Hematopoietic multipotent progenitor cell treated with erythropoietin and hydrocortisone succinate and interleukin-3 and kit ligand, for 17 days (in vitro differentiated cells): ENCODE measurements at regions not wholly inside any gene's neighbourhood (a gene's known extent, or its start where the extent isn't known, plus 50 kb on each side); places are given as distances from the start of the nearest gene placed in this dataset.

ENCODE experiments used
- DNase-seq: peaks from one replicate; pipeline ENCODE4 v3.0.0-alpha.2; 2015; ENCODE audit warnings: low spot score

GRCh38 chr6:108734271-108734922 lies 113.8 kb upstream of the ARMC2 start:
- no peak for DNase-seq

GRCh38 chr6:108735310-108736001 lies 112.8 kb upstream of the ARMC2 start:
- no peak for DNase-seq

GRCh38 chr6:108736002-108736361 lies 112.2 kb upstream of the ARMC2 start:
- DNase-seq, result peak; percentile 33

DNA sequence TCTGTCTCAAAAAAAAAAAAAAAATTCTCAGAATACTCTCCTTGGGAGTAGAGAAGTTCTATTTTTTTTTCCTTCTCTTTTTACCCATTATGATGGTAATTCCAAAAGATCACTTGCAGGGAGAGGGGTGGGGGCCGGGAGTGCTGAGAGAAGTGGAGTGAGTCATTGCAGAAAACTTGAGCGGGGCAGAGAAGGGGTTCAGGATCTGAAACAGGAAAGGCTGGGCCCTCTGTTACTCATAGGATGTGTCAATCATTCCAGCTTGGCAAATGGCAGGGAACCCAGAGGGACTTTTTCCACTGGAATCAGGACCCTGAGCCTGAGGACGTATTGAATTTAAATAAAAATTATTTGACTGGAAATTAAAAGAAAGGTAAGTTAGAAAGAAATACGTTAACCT lies 111.4 kb upstream of the ARMC2 start:
- no peak for DNase-seq

GRCh38 chr6:108737594-108738546 lies 110.4 kb upstream of the ARMC2 start:
- DNase-seq, result peak; percentile 34

DNA sequence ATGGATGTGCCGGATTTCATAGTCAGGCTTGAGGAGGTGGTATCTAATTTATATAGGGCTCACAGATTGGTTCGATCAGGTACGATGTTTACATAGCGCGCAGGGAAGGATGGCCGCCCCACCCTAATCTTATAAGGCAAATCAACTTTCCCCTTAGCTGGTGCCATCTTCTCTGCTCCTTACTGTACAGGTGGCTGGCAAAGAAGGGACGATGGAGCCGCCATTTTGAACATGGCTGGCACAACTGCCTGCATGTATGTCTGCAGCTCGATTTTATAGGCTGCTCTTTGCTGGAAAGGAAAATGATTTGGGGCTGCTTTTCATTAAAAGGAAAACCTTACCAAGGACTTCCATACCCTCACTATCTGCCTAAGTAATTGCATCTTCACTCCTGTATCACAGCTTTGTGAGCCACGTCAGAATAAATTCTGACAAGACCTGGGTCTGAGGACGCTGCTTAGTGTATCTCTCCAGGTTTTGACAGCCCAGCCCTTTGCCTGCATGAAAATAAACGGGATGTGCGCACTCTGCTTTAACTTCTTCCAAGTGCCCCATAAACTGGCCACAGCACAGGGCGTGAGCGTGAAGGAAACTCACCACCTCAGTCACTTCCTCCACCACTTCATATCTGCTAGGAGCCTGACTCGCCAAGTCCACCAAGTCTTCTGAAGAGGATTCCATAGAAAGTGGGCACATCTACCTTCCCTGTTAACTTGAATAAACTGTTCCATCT lies 109.4 kb upstream of the ARMC2 start:
- DNase-seq, result no peak

DNA sequence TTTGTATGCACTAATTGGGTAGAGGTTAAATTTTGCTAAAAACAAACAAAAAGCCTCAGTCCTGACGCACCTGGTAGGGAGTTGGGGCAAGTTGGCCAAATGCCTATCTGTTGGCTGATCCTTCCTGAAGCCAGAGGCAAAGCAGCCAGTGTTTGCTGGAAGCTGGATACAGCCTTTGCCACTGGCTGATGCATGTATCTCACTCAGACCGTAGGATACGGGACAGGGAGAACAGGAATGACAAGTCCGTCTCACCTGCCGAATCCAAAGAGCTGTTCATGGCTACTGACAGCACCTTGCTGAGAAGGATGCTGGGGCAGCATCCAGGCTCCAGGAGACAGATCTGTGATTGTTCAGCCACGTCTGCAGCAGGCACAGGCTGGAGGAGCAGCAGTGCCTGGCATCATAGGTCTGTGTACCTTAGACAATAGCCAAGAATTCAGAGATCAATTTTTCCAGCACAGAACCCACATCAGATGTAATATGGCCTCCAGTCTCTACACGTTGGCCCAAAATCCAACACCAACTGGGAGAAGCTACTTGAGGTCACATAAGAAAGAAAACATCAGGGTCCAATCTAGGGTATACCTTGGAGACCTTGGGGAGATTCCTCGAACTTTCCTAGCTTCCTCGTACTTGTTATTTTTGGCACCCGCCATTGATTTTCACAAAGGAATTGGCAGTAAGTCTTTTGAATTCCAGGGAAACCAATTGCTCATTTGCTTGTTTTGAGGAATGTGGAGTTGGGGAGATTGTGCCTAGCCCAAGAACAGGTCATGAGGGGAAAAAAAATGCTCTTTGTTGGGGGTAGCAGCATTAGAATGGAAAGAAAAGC lies 108.5 kb upstream of the ARMC2 start:
- no peak for DNase-seq

DNA sequence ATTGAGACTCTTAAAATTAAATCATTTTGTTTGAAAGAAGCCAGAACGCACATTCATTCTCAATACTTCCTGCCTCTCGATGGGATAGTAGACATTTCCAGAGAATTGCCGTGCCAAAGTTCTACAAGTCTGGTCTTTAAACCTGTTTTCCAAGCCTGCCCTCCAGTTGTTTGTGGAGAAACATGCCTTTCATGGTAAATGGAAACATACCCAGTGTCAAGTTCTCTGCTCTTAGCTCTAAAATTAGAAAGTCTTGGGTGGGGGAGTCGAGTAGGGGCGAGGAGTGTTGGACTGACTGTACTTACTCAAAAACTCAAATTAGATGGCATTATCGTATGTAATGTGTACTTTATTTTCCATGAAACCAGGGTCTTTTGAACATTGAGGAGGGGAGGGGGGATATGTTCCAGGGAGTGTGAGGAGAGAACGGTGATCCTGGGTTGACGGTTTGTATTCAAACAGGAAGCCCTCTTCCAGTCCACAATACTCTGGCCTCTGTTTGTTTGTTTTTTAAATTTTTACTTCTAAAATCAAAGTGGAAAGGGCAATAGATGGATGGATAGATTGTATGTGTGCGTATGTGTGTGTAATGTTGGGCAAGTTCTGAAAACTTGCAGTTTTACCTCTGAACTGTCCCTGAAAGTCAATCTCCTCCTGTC lies 106.8 kb upstream of the ARMC2 start:
- no peak for DNase-seq

DNA sequence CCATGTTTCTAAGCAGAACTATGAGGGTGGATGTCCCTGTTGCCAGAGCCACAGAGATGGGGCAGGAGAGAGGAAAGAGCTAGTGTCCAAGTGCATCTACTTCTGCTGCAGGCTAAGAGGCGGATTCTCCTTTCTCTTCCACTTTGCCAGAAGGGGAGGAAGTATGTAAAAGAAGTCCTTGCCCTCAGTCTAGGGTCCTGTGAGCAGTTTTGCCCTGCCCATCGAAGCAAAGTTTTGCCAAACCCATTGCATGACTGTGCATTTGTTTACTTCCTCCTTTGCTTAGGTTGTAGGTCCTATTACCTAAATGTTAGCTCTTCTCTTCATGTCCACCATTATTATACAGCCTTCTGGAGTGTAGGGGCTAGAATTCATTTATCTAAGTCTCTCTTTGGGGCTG lies 106.2 kb upstream of the ARMC2 start:
- peak; percentile 13 for DNase-seq

GRCh38 chr6:108744244-108744972 lies 103.8 kb upstream of the ARMC2 start:
- DNase-seq, result no peak

- no peak for DNase-seq
These were observed 103.2 kb upstream of the ARMC2 start for GRCh38 chr6:108744996-108745395.

DNA sequence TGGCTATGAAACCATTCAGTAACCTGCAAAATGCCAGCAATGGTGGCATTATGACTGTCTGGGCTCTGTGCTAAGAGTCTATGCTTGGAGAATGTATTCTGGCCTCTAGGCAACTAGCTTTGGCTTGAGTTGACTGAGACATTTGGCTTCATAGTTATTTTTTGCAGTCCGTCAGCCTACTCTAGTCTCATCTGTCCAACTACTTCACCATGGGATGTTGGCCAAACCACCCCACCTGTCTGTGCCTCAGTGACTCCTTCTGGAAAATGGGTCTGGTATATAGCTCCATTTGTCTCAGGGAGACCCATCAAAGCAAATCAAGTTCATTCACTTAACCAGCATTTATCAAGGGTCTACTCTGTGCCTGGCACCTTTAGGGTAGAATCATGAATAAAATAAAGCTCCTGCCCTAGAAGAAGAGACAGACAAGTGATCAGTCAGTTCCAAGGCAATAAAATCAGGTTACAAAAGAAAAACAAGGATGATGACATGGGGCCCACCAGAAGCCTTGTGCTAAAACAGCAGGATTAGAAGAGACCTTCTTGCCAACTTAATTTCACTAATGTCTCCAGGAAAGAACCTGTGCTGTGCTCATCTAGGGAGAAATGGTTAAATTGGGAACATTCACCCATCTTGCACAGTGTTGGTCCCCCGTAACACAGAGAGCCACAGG lies 102.4 kb upstream of the ARMC2 start:
- no peak for DNase-seq

DNA sequence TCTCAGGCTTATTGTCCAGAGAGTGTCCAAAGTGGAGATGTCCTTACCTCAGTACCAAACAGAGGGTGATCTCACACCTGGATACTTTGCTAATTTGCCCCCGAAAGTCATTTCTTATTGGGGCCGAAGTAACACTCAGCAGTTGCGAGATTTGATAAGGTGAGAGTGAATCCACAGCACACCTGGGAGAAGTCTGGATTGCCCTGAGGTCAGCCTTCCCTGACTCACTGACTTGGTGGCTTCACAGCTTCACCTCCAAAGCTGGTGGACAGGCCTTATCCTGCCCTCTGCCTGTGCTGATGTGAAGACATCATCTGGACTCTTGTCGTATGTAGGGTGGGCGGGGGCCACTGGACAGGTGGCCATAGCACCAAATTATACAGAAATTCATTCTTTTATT lies 101.9 kb upstream of the ARMC2 start:
- no peak for DNase-seq

DNA sequence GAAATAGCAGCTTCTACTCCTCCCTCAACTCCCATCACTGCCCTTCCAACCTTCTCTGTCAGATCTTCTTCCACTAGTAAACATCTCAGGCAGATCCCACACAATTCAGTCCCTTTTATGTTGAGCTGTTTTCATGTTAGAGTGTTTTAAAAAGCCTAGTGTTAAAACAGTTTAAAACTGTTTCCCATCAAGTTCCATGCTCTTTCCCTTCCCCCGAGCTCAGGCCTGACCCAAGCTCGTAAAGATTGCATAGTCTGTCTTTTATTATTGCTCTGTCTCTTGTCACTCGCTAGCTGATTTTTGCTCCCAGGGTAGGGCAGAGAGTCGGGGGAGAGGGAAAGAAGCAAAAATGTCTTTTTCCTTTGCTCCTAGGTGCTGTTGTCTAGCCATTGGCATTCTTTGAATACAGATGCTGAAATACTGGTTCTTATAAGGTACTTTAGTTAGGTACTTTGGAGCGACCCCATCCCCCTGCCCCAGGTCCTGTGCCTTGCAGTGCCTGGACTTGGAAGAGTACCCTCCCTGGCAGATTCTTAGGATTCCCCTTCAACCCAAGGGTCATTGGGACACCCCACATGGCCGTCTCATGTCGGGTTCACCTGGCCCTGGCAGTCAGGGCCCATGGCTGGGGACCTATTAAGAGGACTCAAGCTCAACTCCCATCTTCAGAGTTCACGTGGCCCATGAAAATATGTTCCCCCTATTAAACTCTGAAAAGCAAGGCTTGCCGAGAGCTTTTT lies 101.2 kb upstream of the ARMC2 start:
- no peak for DNase-seq

DNA sequence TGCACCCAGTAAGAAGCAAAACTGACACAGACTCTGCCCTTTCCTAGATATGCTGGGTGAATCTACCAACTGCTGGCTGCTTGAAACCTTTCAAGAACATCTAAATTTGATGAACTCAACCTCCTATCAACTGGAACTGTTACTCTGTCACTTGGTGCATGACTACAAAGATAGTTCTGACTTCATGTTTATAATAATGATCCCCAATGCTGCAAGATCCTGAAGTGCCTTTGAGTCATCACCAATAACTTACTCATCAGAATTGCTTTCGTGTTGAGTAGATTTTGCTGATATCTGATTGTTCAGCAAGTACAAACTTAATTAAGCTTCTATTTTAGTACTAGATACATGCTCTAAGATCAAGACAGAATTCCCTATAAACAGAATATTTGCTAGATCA lies 100.2 kb upstream of the ARMC2 start:
- DNase-seq, result no peak

GRCh38 chr6:108748959-108749358 lies 99.3 kb upstream of the ARMC2 start:
- no peak for DNase-seq

DNA sequence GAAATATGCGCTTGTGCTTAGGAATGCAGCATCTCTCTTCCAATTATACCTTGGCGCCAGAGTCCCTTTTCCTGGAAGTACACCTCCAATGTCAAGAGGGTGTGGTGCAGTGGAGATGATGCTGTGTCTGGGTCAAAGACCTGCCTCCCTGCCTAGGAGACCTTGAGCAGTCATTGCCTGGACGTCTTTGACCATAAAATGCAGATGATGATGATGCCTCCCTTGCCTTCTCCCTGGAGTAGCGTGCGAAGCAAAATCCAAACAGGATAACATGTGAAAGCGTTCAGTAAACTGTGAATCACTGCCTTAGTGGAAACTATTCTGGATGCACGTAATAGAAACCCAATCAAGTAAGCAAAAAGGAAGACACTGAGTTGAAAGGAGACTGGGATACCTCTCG lies 97.4 kb upstream of the ARMC2 start:
- no peak for DNase-seq

DNA sequence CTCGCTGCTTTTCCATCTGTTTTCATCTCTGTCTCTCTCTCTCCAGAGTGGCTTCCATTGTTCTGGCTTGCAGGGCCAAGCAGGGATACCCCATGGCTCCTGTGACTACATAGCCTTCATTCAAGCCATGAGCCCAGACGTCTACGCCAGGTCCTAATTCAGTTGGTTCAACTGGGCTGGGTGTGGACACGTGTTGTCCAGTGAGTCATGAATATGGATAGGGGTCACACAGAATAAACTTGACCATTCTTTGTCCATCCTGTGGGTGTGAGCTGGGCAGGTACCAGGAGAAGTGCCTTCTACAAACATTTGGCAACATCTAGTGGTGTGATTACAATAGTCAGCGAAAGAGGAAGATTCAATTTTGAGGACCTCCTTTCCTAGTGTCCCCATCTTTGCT lies 96.9 kb upstream of the ARMC2 start:
- DNase-seq, result no peak
